GM19467 (cell line): ENCODE measurements at regions not wholly inside any gene's neighbourhood (a gene's known extent, or its start where the extent isn't known, plus 50 kb on each side); places are given as distances from the start of the nearest gene placed in this dataset.

Experiments used
- ATAC-seq: cut with Tn5 transposase; IDR thresholded peaks from one replicate; pipeline ENCODE4 v1.9.1; 2021; ENCODE audit warnings: mild to moderate bottlenecking, moderate library complexity; ENCODE audit not compliant: unreplicated experiment

GRCh38 chr15:93460717-93461116, 371.7 kb upstream of the RGMA start:
- ATAC-seq: peak; percentile 85

GRCh38 chr15:93459396-93459795, 370.4 kb upstream of the RGMA start:
- no peak for ATAC-seq

GRCh38 chr15:93458597-93458996, 369.6 kb upstream of the RGMA start:
- ATAC-seq: no peak

- ATAC-seq: no peak
Measured at GRCh38 chr15:93454788-93455187, 365.8 kb upstream of the RGMA start.

- ATAC-seq: no peak
Measured at GRCh38 chr15:93452537-93453211, 363.7 kb upstream of the RGMA start.

GRCh38 chr15:93451822-93452221, 362.8 kb upstream of the RGMA start:
- ATAC-seq: no peak

GRCh38 chr15:93451265-93451664, 362.3 kb upstream of the RGMA start:
- ATAC-seq: no peak

- ATAC-seq: no peak
Measured at GRCh38 chr15:93449798-93450197, 360.8 kb upstream of the RGMA start.

- no peak for ATAC-seq
Measured at GRCh38 chr15:93438310-93438709, 349.3 kb upstream of the RGMA start.

GRCh38 chr15:93432474-93432873, 343.5 kb upstream of the RGMA start:
- ATAC-seq: no peak

GRCh38 chr15:93428807-93429351, 339.9 kb upstream of the RGMA start:
- no peak for ATAC-seq

- ATAC-seq: no peak
Measured at GRCh38 chr15:93428150-93428549, 339.1 kb upstream of the RGMA start.

- no peak for ATAC-seq
Measured at GRCh38 chr15:93424131-93424530, 335.1 kb upstream of the RGMA start.

GRCh38 chr15:93422476-93422875, 333.5 kb upstream of the RGMA start:
- no peak for ATAC-seq

GRCh38 chr15:93420477-93420876, 331.5 kb upstream of the RGMA start:
- no peak for ATAC-seq

- no peak for ATAC-seq
Measured at GRCh38 chr15:93420050-93420452, 331.0 kb upstream of the RGMA start.

- ATAC-seq: no peak
Measured at GRCh38 chr15:93418566-93418965, 329.6 kb upstream of the RGMA start.

- ATAC-seq: no peak
Measured at GRCh38 chr15:93417631-93418030, 328.6 kb upstream of the RGMA start.

- ATAC-seq: no peak
Measured at GRCh38 chr15:93417156-93417555, 328.1 kb upstream of the RGMA start.

GRCh38 chr15:93415576-93415975, 326.6 kb upstream of the RGMA start:
- ATAC-seq: no peak

GRCh38 chr15:93414576-93415231, 325.7 kb upstream of the RGMA start:
- ATAC-seq: no peak

- ATAC-seq: no peak
Measured at GRCh38 chr15:93413745-93414144, 324.7 kb upstream of the RGMA start.
